IMR-90 (cell line): ENCODE measurements at regions not wholly inside any gene's neighbourhood (a gene's known extent, or its start where the extent isn't known, plus 50 kb on each side); places are given as distances from the start of the nearest gene placed in this dataset.

ENCODE experiments used
- ATAC-seq: fragments of 200-7000 bp; cut with Tn5 transposase; 2 replicates; pipeline ENCODE4 v1.9.1; 2020; ENCODE audit warnings: low read depth, mild to moderate bottlenecking, moderate library complexity
- BruUV-seq: library from RNA; stranded (reverse); fragments of 400-500 nt; replicated peaks from 2 replicates; lab custom pipeline; 2021; lab: Mats Ljungman, UMichigan
- CTCF ChIA-PET: fragments of 300-600 bp; formaldehyde crosslinking; extraction: SDS; loops from one replicate; lab custom pipeline; 2021; ENCODE audit warnings: antibody characterized with exemption; lab: Yijun Ruan, JAX
- POLR2A ChIA-PET: fragments of 300-600 bp; sonication (Branson Sonifier 250); formaldehyde crosslinking; loops from one replicate; lab custom pipeline; 2022; ENCODE audit warnings: antibody characterized with exemption; ENCODE audit not compliant: unreplicated experiment; lab: Charles Lee
- DNase-seq: peaks from one replicate; pipeline ENCODE4 v3.0.0; 2013
- H2AFZ ChIP-seq: replicated peaks from 2 replicates; pipeline ENCODE3; 2013; ENCODE audit warnings: low read length, mild to moderate bottlenecking; ENCODE audit not compliant: poor library complexity
- H2AK5ac ChIP-seq: 2 replicates; pipeline ENCODE4 v1.6.1; 2013; ENCODE audit warnings: low read depth, low read length, inconsistent platforms
- H2AK9ac ChIP-seq: replicated peaks from 2 replicates; pipeline ENCODE3; 2013; ENCODE audit warnings: mild to moderate bottlenecking, low read depth, low read length, moderate library complexity; ENCODE audit not compliant: poor library complexity
- H2BK120ac ChIP-seq: 2 replicates; pipeline ENCODE4 v1.6.1; 2013; ENCODE audit warnings: low read depth, low read length, inconsistent platforms
- H2BK15ac ChIP-seq: 3 replicates; pipeline ENCODE4 v1.6.1; 2013; ENCODE audit warnings: low read depth, low read length, inconsistent platforms
- H2BK20ac ChIP-seq: 2 replicates; pipeline ENCODE4 v1.6.1; 2013; ENCODE audit warnings: low read depth, mild to moderate bottlenecking, inconsistent platforms, low read length, moderate library complexity
- H2BK5ac ChIP-seq: 2 replicates; pipeline ENCODE4 v1.6.1; 2013; ENCODE audit warnings: mild to moderate bottlenecking, low read depth, low read length, inconsistent platforms; ENCODE audit not compliant: poor library complexity, severe bottlenecking
- H3K14ac ChIP-seq: replicated peaks from 2 replicates; pipeline ENCODE4 v1.6.1; 2013; ENCODE audit warnings: low read depth, low read length, inconsistent platforms
- H3K18ac ChIP-seq: 2 replicates; pipeline ENCODE4 v1.6.1; 2013; ENCODE audit warnings: low read depth, low read length, control low read depth
- H3K23ac ChIP-seq: 2 replicates; pipeline ENCODE4 v1.6.1; 2013; ENCODE audit warnings: low read depth, low read length, inconsistent platforms
- H3K27ac ChIP-seq: 2 replicates; pipeline ENCODE4 v1.5.1; 2013; ENCODE audit warnings: mild to moderate bottlenecking, control low read depth, low read length; ENCODE audit not compliant: insufficient read depth
- H3K27me3 ChIP-seq: 2 replicates; pipeline ENCODE4 v1.6.1; 2013; ENCODE audit warnings: low read length; ENCODE audit not compliant: control insufficient read depth, insufficient read depth
- H3K36me3 ChIP-seq: 2 replicates; pipeline ENCODE4 v1.6.1; 2013; ENCODE audit warnings: low read length, mixed read lengths; ENCODE audit not compliant: control insufficient read depth, insufficient read depth
- H3K4ac ChIP-seq: 2 replicates; pipeline ENCODE4 v1.6.1; 2013; ENCODE audit warnings: low read depth, low read length, inconsistent platforms
- H3K4me1 ChIP-seq: 2 replicates; pipeline ENCODE4 v1.6.1; 2013; ENCODE audit warnings: low read length, mixed read lengths; ENCODE audit not compliant: control insufficient read depth, insufficient read depth
- H3K4me2 ChIP-seq: 2 replicates; pipeline ENCODE4 v1.6.1; 2013; ENCODE audit warnings: low read depth, mild to moderate bottlenecking, control low read depth, low read length, moderate library complexity
- H3K4me3 ChIP-seq: 2 replicates; pipeline ENCODE4 v1.5.1; 2013; ENCODE audit warnings: low read depth, mild to moderate bottlenecking, control low read depth, low read length, moderate library complexity; ENCODE audit not compliant: insufficient read depth
- H3K56ac ChIP-seq: 2 replicates; pipeline ENCODE4 v1.6.1; 2013; ENCODE audit warnings: low read length, inconsistent platforms; ENCODE audit not compliant: insufficient read depth; ENCODE audit errors: extremely low read depth
- H3K79me1 ChIP-seq, 2 experiments: 2 replicates each; pipeline ENCODE4 v1.6.1; 2013; ENCODE audit warnings: low read length in 2 of 2, inconsistent platforms in 1 of 2, low read depth in 1 of 2
- H3K9ac ChIP-seq: 2 replicates; pipeline ENCODE4 v1.6.1; 2013; ENCODE audit warnings: low read depth, low read length, control low read depth
- H3K9me1 ChIP-seq: 2 replicates; pipeline ENCODE4 v1.6.1; 2013; ENCODE audit warnings: low read length, inconsistent platforms; ENCODE audit not compliant: insufficient read depth
- H3K9me3 ChIP-seq: 2 replicates; pipeline ENCODE4 v1.6.1; 2013; ENCODE audit warnings: low read length; ENCODE audit not compliant: control insufficient read depth, insufficient read depth
- H4K20me1 ChIP-seq: 2 replicates; pipeline ENCODE4 v1.6.1; 2013; ENCODE audit warnings: low read length, inconsistent platforms; ENCODE audit not compliant: insufficient read depth
- H4K5ac ChIP-seq: 2 replicates; pipeline ENCODE4 v1.6.1; 2013; ENCODE audit warnings: mild to moderate bottlenecking, low read depth, low read length, control low read depth
- H4K8ac ChIP-seq, 2 experiments: 2 replicates each; pipeline ENCODE4 v1.6.1; 2013; ENCODE audit warnings: low read depth in 2 of 2, low read length in 2 of 2, control low read depth in 1 of 2, inconsistent platforms in 1 of 2
- H4K91ac ChIP-seq: 2 replicates; pipeline ENCODE4 v1.6.1; 2013; ENCODE audit warnings: low read depth, low read length, inconsistent platforms; ENCODE audit not compliant: insufficient read depth
- BHLHE40 ChIP-seq: fragments of 150-350 bp; IDR thresholded peaks from 2 replicates; pipeline ENCODE4 v1.6.1; 2016; ENCODE audit warnings: mild to moderate bottlenecking, low read depth, low read length
- CEBPB ChIP-seq: IDR thresholded peaks from 2 replicates; pipeline ENCODE4 v1.6.1; 2012; ENCODE audit warnings: low read depth, low read length, improper control_type of control experiment
- CHD1 ChIP-seq: IDR thresholded peaks from 2 replicates; pipeline ENCODE4 v1.6.1; 2012; ENCODE audit warnings: low read depth, low read length, improper control_type of control experiment
- FOS ChIP-seq: fragments of 150-350 bp; IDR thresholded peaks from 2 replicates; pipeline ENCODE4 v1.6.1; 2016; ENCODE audit warnings: low read depth, low read length
- MAFK ChIP-seq: IDR thresholded peaks from 2 replicates; pipeline ENCODE4 v1.6.1; 2012; ENCODE audit warnings: low read depth, low read length, improper control_type of control experiment
- MAZ ChIP-seq: IDR thresholded peaks from 2 replicates; pipeline ENCODE4 v1.6.1; 2012; ENCODE audit warnings: low read depth, mild to moderate bottlenecking, low read length, improper control_type of control experiment, moderate library complexity, borderline replicate concordance
- MXI1 ChIP-seq: IDR thresholded peaks from 2 replicates; pipeline ENCODE4 v1.6.1; 2012; ENCODE audit warnings: low read depth, mild to moderate bottlenecking, low read length, moderate library complexity, borderline replicate concordance
- NFE2L2 ChIP-seq: fragments of 150-350 bp; IDR thresholded peaks from 2 replicates; pipeline ENCODE4 v1.6.1; 2016; ENCODE audit warnings: low read depth, mild to moderate bottlenecking, low read length
- POLR2A ChIP-seq: IDR thresholded peaks from 2 replicates; pipeline ENCODE4 v1.6.1; 2012; ENCODE audit warnings: mild to moderate bottlenecking, low read depth, low read length
- RAD21 ChIP-seq: IDR thresholded peaks from 2 replicates; pipeline ENCODE4 v1.6.1; 2012; ENCODE audit warnings: low read length, improper control_type of control experiment
- RCOR1 ChIP-seq: IDR thresholded peaks from 2 replicates; pipeline ENCODE4 v1.6.1; 2012; ENCODE audit warnings: mild to moderate bottlenecking, low read length, improper control_type of control experiment; ENCODE audit not compliant: insufficient replicate concordance
- dilution Hi-C: fragments of 300-500 bp; cut with HindIII; formaldehyde crosslinking; loops from one replicate; pipeline ENCODE4 v1.14.3; 2018; ENCODE audit warnings: low sequenced_read_pairs; ENCODE audit not compliant: unreplicated experiment
- in situ Hi-C: fragments of 300-500 bp; cut with MboI; formaldehyde crosslinking; loops from 3 replicates; pipeline ENCODE4 v1.14.3; 2019; ENCODE audit warnings: low sequenced_read_pairs, inconsistent platforms, mixed read lengths
- intact Hi-C: fragments of 100-400 bp; cut with micrococcal nuclease; formaldehyde crosslinking; loops from 2 replicates; pipeline ENCODE4 v1.10.0; 2022
- TF ChIP-seq, protein P1 (sequence below): conservative IDR thresholded peaks from 2 replicates; pipeline ENCODE4 v1.5.1; 2012; ENCODE audit warnings: mild to moderate bottlenecking, low read depth, low read length, improper control_type of control experiment
- TF ChIP-seq, protein P2 (sequence below): fragments of 150-350 bp; IDR thresholded peaks from 2 replicates; pipeline ENCODE4 v1.6.1; 2016; ENCODE audit warnings: low read depth, mild to moderate bottlenecking, low read length, moderate library complexity, borderline replicate concordance
- TF ChIP-seq, protein P3 (sequence below): fragments of 150-350 bp; IDR thresholded peaks from 2 replicates; pipeline ENCODE4 v1.6.1; 2017; ENCODE audit warnings: mild to moderate bottlenecking, antibody characterized with exemption, low read length, low read depth

- no peak for TF ChIP-seq MXI1
Measured at GRCh38 chr5:68026092-68026885, 189.3 kb upstream of the PIK3R1 start (continued).

GRCh38 chr5:68024426-68024825 is 191.1 kb upstream of the PIK3R1 start:
- no peak overlapping the region for H3K4ac ChIP-seq
- no peak overlapping the region for H3K14ac ChIP-seq
- H3K36me3 ChIP-seq = no peaks in the 10 kb centered on the region
- no peak overlapping the region for H3K4me3 ChIP-seq
- BruUV-seq = no TSS peak
- no peak overlapping the region for H4K5ac ChIP-seq
- H3K56ac ChIP-seq = no peak overlapping the region
- CTCF ChIA-PET = interaction anchor here (1.0 kb wide), 1 partner anchor 32 kb away, joined by 3 read pairs; no protein-coding TSS in a partner anchor
- H2BK5ac ChIP-seq = no peak overlapping the region
- H3K9me3 ChIP-seq = no peaks in the 10 kb centered on the region; the same call in 1 of the 2 replicates
- no peak overlapping the region for H3K18ac ChIP-seq
- no peak overlapping the region for H2BK120ac ChIP-seq
- intact Hi-C loops (no loop called here), in situ Hi-C loops (no loop called here), dilution Hi-C loops (no loop called here)
- H3K27ac ChIP-seq = no peak overlapping the region
- no peak overlapping the region for H3K9ac ChIP-seq
- H2BK20ac ChIP-seq = no peak overlapping the region
- H2BK15ac ChIP-seq = no peak overlapping the region
- no peak overlapping the region for H4K8ac ChIP-seq
- H3K4me2 ChIP-seq = no peak overlapping the region
- H2AFZ ChIP-seq = no peak overlapping the region
- DNase-seq = no peak
- POLR2A ChIA-PET = no interaction called here
- H3K4me1 ChIP-seq = peaks cover 4% of the 10 kb centered on the region; the same call in 1 of the 2 replicates
- no peaks in the 10 kb centered on the region for H4K20me1 ChIP-seq
- H2AK5ac ChIP-seq = no peak overlapping the region
- H3K79me1 ChIP-seq = no peaks in the 10 kb centered on the region
- no peak overlapping the region for H4K91ac ChIP-seq
- no peak overlapping the region for H3K23ac ChIP-seq
- no peak for ATAC-seq
- H3K9me1 ChIP-seq = peaks cover 3% of the 10 kb centered on the region; the same call in 1 of the 2 replicates
- no peaks in the 10 kb centered on the region for H3K27me3 ChIP-seq
- no peak overlapping the region for H2AK9ac ChIP-seq
- TF ChIP-seq, protein P1, sequence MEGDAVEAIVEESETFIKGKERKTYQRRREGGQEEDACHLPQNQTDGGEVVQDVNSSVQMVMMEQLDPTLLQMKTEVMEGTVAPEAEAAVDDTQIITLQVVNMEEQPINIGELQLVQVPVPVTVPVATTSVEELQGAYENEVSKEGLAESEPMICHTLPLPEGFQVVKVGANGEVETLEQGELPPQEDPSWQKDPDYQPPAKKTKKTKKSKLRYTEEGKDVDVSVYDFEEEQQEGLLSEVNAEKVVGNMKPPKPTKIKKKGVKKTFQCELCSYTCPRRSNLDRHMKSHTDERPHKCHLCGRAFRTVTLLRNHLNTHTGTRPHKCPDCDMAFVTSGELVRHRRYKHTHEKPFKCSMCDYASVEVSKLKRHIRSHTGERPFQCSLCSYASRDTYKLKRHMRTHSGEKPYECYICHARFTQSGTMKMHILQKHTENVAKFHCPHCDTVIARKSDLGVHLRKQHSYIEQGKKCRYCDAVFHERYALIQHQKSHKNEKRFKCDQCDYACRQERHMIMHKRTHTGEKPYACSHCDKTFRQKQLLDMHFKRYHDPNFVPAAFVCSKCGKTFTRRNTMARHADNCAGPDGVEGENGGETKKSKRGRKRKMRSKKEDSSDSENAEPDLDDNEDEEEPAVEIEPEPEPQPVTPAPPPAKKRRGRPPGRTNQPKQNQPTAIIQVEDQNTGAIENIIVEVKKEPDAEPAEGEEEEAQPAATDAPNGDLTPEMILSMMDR = no peak
- TF ChIP-seq, protein P2, sequence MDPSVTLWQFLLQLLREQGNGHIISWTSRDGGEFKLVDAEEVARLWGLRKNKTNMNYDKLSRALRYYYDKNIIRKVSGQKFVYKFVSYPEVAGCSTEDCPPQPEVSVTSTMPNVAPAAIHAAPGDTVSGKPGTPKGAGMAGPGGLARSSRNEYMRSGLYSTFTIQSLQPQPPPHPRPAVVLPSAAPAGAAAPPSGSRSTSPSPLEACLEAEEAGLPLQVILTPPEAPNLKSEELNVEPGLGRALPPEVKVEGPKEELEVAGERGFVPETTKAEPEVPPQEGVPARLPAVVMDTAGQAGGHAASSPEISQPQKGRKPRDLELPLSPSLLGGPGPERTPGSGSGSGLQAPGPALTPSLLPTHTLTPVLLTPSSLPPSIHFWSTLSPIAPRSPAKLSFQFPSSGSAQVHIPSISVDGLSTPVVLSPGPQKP = no peak
- TF ChIP-seq CHD1 (no peak), CEBPB (no peak), NFE2L2 (no peak), RAD21 (no peak), MAZ (no peak), BHLHE40 (no peak), POLR2A (no peak), FOS (no peak), RCOR1 (no peak), MAFK (no peak)
- TF ChIP-seq, protein P3, sequence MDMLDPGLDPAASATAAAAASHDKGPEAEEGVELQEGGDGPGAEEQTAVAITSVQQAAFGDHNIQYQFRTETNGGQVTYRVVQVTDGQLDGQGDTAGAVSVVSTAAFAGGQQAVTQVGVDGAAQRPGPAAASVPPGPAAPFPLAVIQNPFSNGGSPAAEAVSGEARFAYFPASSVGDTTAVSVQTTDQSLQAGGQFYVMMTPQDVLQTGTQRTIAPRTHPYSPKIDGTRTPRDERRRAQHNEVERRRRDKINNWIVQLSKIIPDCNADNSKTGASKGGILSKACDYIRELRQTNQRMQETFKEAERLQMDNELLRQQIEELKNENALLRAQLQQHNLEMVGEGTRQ = no peak
